GM18907 (cell line): ENCODE measurements at regions not wholly inside any gene's neighbourhood (a gene's known extent, or its start where the extent isn't known, plus 50 kb on each side); places are given as distances from the start of the nearest gene placed in this dataset.

Experiments used
- ATAC-seq: cut with Tn5 transposase; IDR thresholded peaks from one replicate; pipeline ENCODE4 v1.9.1; 2021; ENCODE audit warnings: mild to moderate bottlenecking, moderate library complexity; ENCODE audit not compliant: unreplicated experiment

DNA sequence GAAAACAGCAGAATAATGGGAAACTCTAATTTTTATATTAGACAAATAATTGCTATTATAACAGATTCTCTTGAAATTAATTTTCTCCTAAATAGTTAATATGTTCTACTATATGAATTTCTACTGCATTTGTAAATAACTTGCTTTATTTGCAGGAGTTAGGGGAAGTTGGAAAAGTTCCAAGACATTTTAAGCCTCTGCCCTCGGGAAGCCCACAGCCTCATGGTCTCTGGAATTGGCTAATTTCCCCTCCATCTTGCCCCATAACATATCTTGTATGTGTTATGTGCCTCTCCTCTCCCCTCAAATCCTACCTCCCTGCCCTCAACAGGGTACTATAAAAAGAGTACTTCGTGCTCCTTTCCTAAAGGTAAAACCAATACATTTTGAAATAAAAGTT is 271.4 kb upstream of the NR5A2 start:
- ATAC-seq, result no peak

DNA sequence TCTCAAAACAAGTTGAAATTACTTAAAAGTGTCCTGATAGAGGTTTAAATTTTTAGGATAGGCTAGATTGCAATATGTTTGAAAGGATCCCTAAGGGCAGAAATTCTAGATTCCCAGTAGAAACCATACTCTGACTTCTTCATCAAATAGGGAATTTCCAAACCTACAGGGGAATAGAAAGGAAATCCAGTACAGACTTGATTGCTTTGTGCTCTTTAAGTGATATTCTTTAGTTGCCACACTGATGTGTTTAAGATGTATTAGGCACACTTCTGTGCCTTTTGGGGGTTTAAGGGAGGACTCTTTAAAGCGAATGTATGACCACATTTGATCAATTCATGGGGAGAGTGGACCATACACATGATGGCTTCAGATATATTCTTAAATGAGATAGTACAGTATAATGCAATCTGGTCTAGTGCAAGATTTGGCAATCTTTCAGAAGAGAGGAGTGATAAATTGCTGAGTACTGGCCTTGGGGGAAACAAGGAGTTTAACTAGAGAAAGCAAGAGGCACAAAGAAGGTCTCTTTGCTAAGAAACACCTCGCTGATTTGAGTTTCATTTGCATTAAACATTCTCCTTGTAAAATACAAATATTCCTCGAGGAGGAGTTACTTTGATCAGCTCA is 268.8 kb upstream of the NR5A2 start:
- no peak for ATAC-seq

DNA sequence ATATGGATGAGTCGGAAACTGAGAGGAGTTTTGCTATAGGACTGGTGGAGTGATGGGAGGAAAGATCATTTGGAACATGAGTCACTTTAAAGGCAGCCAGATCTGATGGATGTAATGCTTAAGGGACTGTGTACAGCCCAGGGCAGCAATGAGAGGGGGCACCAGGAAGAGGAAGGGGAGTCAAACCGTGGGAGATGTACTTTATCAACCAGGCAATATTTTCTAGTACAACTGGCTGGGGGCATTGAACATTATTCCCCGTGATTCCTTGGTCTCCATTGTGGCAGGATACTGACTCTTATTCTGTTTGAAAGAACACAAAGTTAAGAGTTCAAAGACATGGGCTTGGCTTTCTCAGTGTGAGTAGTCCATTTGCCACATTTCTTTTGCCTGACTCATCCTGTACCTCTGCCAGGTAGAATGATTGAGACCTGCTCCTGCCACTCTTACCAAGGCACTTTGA is 268.2 kb upstream of the NR5A2 start:
- no peak for ATAC-seq

DNA sequence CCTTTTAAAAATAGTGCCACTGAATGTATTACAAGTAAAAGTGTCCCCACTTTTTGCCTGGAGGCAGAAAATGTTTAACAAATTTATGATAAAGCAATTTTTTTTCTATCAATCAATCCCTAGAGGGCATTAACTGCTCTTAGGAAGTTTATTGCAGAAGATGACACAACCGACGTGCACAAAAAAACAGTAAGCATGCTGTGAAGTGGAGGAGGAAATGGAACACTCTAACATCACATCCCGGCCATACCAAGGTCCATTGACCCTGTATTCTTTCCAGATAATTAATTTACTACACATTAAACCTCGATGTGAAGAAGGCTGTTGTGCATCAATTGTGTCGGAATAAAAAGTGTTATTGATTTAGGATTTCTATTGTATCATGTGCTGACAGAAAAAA is 264.9 kb upstream of the NR5A2 start:
- no peak for ATAC-seq

DNA sequence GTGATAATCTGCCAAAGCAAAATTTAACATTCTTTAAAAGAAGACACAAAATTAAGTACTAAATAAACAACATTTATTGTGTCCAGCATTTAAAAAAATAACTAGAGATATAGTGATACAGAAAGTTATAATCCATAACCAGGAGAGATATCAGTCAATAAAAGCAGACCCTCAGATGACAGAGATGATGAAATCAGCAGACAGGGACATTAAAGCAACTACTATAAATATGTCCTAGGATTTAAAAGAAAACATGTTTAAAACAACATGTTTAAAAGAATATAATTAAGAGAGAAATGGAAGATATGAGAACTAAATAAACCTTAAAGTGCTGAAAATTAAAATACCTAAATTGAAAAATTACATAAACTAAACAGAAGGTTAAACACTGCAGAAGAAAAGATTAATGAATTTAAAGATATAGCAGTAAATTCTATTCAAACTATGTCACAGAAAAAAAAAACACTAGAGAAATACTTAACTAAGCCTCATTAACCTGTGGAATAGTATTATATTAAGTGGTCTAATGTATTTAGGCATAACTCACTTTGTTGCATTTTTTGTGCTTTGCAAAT is 261.2 kb upstream of the NR5A2 start:
- ATAC-seq, result no peak

DNA sequence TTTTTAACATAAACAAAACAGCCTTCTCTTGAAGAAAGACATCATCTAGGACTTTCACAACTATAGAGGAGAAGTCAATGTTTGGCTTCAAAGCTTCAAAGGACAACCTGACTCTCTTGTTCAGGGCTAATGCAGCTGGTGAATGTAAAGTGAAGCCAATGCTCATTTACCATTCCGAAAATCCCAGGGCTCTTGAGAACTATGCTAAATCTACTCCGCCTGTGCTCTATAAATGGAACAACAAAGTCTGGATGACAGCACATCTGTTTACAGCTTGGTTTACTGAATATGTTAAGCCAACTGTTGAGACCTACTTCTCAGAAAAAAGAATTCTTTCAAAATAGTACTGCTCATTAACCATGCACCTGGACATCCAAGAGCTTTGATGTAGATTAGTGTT is 259.8 kb upstream of the NR5A2 start:
- no peak for ATAC-seq

DNA sequence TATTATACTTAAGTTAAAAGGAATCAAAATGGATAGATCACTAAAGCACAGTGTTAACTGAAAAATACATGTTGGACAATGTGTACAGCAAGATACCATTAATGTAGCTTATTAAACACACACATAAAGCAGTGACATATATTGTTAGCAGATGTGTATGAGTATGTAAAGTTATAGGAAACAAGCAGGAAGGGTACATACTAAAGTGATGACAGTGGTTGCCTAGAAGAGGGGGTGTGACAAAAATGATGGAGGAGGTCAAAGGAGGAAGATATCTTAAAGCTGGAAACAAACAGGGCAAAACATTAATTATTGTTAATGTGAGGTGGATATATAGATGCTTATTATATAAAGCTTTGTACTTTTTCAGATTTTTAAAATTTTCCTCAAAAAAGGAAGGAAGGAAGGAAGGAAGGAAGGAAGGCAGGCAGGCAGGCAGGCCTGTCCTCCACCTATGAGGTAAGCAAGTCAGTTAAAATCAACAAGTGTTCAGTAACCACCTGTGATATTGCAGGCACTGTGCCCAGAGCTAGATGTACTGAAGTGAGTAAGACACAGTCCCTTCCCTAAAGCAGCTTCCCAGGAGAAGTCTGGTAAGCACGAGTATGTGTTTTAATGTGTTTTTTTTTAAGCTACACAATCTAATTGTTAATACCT is 252.9 kb upstream of the NR5A2 start:
- ATAC-seq, result no peak

DNA sequence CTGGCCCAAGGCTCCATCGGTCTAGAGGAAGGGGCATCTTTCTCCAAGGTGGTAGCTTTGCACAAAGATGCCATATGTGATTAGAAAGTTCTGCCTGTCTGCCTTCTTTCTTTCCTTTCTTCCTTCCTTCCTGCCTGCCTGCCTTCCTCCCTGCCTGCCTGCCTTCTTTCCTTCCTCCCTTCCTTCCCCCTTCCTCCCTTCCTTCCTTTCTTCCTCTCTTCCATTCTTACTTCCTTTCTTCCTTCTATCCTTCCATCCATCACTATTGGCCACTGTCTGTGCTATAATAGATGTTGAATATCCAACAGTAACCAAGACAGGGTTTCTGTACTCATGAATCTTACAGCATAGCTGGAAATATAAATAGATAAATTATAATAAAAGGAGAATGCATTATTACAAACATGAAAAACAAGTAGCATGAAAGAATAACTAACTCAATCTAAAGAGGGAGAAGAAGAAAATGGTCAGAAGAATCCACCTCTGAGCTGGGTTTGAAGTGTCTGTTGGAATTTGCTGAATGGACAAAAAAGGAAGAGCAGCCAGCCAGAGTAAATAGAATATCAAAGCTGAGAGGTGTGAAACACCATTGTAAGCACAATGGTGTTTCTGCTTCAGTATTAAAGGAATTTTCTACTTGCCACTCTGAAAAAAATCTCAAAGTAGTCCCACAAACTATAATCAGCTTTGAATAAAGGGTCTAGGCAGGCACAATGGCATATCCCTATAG is 250.6 kb upstream of the NR5A2 start:
- ATAC-seq, result no peak

DNA sequence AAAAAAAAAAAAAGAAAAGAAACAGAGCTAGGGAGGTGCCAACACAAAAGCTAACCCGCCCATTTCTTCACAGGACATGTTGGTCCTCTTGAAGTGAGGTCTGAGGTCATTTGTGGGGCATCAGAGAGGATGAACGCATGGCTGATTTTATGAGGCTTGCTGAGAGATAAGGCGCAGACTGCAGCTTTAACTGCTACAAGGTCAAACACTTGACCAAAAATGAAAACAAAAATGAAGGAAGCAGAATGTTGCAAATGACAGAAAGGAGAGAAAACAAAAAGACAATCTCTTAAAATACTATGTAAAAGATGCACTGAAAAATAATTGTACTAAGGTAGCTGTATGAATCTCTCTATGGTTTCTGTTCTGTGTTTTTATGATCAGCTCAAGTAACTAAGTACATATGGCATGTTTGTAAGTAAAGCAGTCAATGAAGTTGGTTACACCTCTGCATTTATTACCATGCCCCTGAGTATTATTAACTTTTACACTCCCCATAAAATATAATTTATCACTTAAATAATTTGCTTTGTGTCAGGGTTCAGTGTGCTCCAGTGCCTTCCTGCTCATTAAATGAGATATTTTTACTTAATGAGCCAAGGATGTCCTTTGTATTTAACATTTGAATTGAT is 249.1 kb upstream of the NR5A2 start:
- ATAC-seq, result no peak

DNA sequence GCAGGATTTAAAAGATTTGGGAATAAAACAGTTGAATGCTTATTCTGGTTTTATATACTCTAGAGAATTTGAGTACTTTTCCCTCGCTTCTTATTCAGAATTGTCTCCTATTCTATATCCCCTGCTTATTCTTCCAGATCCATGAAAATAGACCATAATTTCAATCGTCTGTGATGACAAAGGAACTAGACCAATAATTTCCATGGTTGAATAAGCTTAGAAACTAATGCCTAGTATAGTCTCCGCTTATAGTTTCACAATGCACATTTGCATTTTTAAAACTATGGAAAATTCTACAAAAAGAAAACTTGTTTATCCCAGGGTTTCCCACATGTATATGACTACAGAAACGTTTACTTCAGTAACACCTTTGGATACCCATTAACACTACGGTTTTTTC is 247.4 kb upstream of the NR5A2 start:
- no peak for ATAC-seq

DNA sequence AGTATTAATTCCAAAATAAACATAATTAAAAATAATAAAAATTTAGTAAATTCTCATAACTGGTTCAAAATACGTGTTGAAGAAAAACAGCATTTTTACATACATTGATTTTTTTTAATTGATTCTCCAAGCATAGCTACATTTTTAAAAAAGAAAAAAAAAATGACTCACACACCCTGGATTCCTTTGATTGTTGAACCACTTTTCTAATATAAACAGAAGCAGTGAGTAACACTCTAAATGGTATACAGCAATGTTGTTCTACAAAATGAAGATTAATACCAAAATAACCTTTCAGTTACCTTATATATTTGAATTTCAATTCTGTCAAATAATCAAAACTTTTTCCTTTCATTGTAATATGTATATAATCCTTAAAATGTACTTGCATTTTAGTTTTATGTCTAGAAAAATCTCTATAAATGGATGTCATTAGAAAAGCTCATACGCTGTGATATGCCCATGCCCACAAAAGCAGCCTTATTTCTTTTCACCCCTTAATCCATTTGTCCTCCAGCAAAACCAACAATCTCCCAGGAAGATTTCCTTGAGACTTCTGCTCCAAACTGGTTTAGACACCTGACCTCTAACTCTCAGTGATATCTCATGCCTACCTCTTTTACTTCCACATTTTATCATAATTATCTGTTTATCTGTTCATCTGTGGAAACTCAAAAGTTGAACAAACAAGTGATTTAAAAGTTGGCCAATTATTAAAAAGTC is 246.4 kb upstream of the NR5A2 start:
- no peak for ATAC-seq

DNA sequence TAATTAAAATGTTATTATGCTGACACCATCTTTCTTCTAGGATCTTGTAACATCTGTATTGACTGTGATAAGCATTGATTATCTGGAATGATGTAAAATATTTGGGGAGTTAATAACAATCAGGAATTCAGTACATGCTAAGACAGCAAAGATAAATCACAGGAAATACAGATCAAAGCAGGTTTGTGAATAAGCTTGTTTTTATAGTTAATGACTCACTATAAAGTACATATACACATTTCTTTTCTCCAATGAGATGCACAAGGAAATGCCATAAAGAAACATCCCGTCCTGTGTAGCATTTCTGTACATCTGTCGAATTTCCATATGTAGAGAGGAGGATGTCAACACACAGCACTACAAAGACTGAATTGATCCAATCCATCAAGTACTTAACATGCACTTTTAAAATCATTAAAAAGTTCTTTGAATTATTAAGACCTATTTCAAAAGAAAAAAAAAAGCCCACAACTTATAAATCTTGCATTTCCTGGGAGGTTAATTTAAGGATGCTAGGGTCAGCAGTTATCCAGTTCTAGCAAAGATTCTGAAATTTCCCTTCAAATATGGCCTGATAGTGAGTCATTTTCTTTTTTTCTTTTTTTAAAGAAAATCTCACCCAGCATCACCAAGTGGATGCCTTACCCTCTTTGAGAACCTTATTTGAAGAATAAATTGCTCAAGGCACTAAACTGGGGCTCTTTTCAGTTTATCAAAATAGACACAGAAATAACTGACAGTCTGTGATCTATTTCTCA is 243.2 kb upstream of the NR5A2 start:
- no peak for ATAC-seq

DNA sequence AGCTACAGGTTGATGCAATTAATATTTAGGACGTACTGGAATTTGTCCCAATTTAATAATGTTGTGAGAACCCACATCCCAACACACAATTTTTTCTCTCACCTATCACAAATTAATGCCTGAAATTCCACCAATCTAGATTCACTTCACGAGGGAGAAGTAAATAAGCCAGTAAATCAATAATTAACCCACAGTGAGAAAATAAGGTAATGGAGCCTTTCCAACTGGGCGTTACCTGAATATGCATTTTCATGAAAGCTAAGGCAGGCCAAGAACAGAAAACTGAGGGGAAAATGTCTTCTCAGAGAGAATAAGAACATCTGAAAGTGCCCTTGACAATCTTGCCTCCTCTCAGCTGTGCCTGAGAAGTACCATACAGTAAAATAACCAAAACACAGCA is 240.8 kb upstream of the NR5A2 start:
- no peak for ATAC-seq

DNA sequence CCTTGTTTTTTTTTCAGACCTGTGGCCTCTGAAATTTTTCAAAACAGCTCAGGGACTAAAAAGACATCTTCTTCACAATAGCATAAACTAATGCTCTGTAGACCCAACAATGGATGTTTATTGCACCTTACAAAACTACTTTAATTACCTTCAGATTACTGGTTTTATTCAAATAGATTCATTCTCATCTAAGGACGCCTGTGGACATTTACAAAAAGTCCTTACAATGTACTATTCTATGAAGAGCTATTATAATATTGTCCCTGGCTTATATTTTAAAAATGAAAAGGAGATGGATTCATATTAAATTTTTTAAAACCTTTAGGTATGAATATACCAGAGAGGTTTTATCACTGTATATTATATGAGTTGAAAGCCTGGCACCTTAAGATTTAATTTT is 238.4 kb upstream of the NR5A2 start:
- ATAC-seq, result no peak

DNA sequence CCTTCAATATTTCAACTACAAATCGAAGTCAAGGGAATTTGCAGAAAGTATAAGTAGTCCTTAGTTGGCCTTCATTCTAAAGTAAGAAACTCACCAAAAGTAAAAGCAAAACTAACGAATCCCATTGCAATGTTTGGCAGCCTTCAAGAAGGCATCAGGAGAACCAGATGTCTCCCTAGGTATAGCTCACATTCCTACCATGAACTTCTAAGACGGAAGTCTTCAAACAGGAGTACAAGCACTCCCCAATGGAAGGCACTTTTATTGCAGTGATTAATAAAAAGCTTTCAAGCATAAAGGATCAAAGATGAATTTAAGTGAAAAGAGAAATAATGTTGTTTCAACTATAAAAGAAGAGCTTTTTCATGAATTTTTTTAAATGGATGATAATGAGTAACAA is 236.0 kb upstream of the NR5A2 start:
- no peak for ATAC-seq

DNA sequence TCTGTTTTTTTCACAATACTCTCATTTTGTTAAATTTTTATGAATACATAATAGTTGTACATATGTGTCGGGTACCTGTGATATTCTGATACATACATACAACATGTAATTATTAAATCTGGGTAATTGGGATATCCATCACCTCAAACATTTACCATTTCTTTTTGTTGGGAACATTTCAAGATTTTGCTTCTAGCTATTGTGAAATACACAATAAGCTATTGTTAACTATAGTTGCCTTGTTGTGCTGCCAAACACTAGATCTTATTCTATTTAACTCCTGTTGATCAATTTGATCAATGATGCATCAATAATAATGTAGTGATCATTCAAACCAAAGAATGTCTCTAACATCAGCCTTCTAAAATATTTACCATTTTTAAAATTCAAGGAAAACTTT is 234.6 kb upstream of the NR5A2 start:
- ATAC-seq, result no peak

DNA sequence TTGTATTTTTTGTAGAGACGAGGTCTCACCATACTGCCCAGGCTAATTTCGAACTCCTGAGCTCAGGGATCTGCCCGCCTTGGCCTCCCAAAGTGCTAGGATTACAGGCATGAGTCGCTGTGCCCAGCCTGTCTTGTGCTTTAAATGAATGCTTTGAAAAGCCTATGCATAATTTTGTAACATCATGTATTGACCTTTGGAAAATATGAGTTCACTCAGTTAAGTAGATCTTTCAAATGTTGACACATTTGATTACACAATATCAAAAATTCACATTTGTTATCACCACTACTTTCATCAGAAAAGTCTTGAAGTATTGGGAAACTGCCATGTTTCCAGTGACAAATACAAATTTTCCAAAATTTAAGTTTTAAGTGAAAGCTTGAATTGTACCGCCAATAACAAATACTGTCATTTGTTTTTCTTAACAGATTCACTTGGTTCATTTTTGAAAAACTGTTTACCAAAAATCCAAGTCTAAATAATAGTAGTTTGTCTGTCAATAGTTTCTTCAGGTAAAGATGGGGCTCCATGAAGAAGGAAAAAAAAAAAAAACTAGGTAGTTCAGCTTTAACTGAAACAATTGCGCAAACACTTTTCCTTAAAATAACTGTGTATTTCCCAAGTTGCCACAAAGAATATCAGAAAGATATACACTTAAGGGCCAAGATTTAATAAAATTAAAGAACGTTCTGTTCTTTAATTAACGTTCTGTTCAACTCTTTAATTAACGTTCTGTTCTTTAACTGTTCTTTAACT is 233.2 kb upstream of the NR5A2 start:
- ATAC-seq, result no peak

DNA sequence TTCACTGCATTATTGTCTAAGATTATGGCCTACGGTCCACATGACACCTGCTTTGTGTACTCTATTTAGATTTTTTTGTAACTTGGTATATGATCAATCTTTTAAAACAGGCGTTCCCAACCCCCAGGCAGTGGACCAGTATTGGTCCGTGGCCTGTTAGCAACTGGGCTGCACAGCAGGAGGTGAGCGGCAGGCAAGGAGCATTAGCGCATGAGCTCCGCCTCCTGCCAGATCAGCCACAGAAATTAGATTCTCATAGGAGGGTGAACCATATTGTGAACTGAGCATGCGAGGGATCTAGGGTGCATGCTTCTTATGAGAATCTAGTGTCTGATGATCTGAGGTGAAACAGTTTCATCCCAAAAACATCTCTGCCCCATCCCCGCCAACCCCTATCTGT is 228.4 kb upstream of the NR5A2 start:
- no peak for ATAC-seq

DNA sequence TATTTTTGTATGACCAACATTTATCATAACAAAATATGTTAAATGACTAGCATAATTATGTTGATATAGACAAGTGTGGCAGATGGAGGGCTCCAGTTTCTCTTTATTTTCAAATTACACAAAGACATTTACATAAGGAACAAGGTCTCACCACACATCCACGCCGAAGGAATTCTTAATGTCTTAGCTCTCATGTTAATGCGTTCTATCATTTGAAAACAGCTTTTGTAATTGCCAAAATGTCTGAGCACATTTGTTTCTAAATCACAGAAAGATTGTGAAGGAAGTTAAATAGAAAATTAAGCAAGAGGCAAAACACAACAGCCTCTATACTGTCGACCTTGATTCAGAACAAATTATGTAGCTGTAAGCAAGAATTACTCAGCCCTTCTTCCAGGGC is 223.0 kb upstream of the NR5A2 start:
- no peak for ATAC-seq
